ENCODE measurements at regions not wholly inside any gene's neighbourhood (a gene's known extent, or its start where the extent isn't known, plus 50 kb on each side); places are given as distances from the start of the nearest gene placed in this dataset.

DNA sequence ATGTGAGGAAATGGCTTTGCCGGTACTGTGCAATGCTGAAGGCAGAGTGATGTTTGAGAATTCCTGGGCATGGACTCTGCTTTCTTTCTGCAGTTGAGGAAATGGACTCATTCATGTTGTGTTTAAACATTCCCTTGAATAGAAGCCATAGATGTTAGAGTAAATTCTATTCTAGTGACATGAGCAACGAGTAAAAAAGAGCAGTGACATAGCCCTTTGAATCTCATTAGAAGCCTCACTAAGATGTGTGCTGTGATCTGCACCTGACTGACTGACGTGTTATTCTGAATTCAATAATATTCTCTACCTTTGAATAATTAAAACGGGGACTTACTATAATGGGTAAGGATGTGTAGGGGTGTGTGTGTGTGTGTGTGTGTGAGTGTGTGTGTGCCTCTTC lies 113.7 kb upstream of the KLF4 start:
- no peak for TF ChIP-seq POLR2A (IDR thresholded peaks at IDR 0.05; ENCODE audit: low read depth, low read length)
- DNase-seq (ENCODE audit: insufficient read length, low spot score) (no peak), FAIRE-seq (no peak)

DNA sequence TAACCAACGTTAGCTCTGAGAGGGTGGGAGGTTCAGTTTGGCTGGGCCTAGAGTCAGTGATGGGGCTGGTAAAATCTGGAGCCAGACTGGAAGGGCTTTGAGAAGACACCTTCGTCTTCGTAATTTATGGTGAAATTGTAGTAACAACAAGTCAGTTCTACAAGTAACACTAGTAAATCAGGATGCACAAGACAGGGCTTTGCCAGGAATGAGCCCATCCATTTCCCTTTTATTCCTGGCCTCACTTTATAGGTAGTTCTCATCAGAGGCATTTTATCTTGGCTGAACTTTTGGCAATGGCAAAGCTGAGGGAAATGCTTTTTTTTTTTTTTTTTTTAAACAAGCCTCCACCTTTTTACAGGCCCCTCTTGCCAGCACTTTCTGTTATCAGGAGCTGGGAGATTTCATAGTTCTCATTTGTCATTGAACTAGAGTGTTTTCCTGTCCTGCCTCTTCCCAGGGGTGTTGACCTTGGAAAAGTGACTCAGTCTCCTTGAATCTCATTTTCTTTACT lies 110.5 kb upstream of the KLF4 start:
- no peak for DNase-seq (ENCODE audit: insufficient read length, low spot score)
- TF ChIP-seq POLR2A (IDR thresholded peaks at IDR 0.05; ENCODE audit: low read depth, low read length): no peak
- no peak for FAIRE-seq

DNA sequence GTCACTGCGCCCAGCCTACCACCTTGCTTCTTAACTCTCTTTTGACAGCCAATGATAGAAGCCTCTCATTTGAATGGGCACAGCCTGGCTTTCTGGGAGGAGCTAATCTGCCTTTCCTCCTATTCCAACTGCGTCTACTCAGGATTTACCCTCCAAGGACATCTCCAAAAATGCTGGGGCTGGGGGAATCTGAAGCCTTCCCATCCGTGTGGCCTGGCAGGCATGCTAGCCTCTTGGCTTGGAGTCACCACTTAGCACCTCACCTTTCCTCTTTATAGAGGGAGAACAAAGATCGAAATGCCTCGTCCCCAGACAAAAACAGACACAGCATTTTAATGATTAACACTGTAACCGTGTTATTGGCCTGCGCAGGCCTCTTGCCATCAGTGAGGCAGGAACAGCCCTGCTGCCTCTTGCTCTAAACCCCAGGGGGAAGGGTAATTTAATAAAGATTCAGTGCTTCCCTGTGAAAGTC lies 108.2 kb upstream of the KLF4 start:
- TF ChIP-seq POLR2A (IDR thresholded peaks at IDR 0.05; ENCODE audit: low read depth, low read length): no peak
- no peak for DNase-seq (ENCODE audit: insufficient read length, low spot score)
- FAIRE-seq: no peak

DNA sequence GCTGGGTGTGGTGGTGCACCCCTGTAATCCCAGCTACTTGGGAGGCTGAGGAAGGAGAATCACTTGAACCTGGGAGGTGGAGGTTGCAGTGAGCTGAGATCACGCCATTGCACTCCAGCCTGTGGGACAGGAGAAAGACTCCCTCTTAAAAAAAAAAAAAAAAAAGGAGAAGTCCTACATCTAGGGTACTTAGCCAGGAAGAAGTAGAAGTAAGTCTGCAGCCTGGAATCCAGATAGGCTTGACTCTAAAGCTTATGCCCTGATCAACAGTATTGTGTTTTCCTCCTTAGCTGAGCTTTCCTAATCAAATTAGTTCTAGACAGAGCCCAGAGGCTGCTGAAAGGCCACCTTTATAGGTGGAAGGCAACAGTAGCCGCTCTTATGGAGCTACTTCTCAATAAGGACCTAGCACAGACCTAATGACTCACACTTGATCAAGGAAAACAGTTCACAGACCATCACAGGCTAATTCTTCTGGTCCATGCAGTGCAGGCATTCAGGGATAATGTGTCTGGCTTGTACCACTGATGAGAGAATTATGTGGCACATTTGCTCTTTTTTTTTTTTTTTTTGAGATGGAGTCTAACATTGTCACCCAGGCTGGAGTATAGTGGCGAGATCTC lies 105.5 kb upstream of the KLF4 start:
- TF ChIP-seq POLR2A (IDR thresholded peaks at IDR 0.05; ENCODE audit: low read depth, low read length): no peak
- DNase-seq (ENCODE audit: insufficient read length, low spot score) (no peak), FAIRE-seq (no peak)

DNA sequence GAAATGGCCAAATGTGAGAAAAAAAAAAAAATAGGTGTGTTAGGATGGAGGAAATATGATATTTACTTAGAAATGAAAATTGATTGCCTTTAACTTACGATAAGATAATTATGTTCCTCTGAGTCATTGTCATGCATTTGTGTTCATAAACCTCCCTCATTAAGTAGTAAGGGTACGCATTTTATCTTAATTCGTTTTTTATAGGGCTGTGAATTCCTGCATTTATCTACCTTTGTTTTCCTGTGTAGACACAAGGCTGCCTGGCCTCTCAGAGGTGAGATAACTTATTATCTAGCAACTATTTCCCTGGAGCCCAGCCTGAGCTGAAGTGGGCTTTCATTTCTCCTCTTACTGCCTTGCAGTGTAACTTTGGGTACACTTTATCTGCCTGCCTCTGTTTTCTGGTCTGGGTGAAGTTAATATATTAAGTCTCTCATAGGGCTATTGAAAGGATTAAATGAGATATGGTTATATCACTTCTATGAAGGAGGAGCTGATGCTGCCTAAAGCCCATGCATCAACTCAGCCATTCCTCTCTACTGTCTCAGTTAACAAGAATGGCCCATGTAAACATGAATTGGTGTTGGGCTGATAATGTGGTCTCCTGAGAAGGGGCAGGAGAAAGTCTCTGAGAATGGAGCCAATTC lies 103.8 kb upstream of the KLF4 start:
- FAIRE-seq: no peak
- TF ChIP-seq POLR2A (IDR thresholded peaks at IDR 0.05; ENCODE audit: low read depth, low read length): no peak

DNA sequence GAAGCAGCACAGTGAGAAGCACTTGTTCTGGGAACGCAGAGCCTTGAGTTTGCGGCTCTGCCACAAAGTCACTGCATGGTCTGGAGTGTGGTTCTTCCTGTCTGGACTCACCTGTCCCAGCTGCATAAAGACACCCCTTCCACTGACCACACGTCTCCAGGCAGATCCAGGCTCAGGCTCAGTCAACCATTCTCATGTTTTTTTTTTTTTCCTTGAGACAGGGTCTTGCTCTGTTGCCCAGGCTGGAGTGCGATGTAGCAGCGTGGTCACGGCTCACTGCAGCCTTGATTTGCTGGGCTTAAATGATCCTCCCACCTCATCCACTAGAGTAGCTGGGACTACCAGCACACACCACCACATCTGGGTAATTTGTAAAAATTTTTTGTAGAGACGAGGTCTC lies 102.9 kb upstream of the KLF4 start:
- no peak for FAIRE-seq
- no peak for TF ChIP-seq POLR2A (IDR thresholded peaks at IDR 0.05; ENCODE audit: low read depth, low read length)
- DNase-seq (ENCODE audit: insufficient read length, low spot score): no peak

More for the DNA sequence above, 103.8 kb upstream of the KLF4 start:
- DNase-seq (ENCODE audit: insufficient read length, low spot score): no peak

DNA sequence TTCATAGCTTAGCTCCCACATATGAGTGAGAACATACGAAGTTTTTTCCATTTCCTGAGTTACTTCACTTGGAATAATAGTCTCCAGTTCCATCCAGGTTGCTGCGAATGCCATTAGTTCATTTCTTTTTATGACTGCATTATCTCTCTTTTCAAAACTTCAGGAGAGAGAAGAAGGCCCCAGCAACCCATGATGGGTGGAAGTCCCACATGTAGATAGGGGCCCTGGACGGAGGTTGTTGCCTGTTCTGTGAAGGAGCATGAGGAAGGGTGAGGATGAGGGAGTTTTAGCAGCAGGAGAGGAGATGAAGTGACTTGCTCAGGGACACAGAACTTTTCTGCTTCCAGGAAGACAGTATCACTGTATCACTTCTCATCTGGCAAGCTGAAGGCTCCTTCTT lies 102.2 kb upstream of the KLF4 start:
- DNase-seq (ENCODE audit: insufficient read length, low spot score) (no peak), FAIRE-seq (no peak)
- no peak for TF ChIP-seq POLR2A (IDR thresholded peaks at IDR 0.05; ENCODE audit: low read depth, low read length)

DNA sequence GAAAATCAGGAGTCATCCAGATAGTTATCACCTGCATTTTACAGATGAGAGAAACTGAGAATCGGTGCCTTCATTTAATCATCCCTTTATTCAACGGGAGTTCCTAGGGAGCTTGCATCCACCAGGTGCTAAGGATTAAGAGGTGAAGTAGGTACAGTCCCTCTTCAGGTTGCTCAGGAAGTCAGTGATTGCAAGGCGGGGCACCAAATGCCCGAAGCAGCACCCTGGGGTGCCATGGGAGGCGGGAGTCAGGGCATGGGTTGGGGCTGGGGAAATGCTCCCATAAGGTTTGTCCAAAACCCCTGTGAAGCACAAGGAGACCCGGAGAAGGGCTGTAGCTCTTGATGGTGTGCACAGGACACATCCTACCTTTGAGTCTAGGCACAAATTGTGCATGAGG lies 98.8 kb upstream of the KLF4 start:
- TF ChIP-seq POLR2A (IDR thresholded peaks at IDR 0.05; ENCODE audit: low read depth, low read length): no peak
- DNase-seq (ENCODE audit: insufficient read length, low spot score) (no peak), FAIRE-seq (no peak)

DNA sequence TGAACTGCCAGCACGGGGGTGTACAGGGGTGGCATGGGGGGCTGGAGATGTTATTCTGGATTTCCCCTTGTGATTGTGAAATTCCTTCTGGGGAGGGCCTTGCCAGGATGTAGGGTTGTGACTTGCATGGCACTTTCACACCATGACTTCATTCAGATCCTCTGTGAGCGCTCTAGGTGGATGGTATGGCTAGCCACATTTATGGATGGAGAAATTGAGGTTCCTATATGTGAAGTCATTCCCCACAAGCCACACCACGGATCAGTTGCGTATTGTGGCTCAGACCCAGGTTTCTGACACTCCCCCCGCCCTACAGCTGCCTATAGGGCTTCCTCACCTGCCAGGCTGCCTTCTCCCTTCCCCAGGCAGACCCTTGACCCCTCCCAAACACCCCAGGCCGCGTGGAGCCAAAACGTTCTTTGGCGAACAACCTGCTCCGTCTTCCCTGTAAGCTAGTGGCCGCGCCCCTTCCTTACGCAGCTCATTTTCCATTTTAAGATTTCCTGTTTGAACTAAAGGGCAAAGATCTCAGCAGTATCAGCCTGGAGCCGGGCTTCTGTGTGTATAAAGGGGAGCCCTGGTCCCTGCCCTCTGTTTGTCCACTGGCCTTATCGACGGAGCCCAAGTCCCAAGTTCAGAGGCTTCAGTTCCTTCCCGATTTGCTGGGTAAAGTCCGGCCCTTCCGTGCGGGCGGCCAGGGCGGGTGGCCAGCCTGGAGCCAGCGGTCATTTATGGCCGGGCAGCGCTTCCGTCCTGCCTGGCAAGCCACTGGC lies 97.8 kb upstream of the KLF4 start:
- FAIRE-seq (no peak), DNase-seq (ENCODE audit: insufficient read length, low spot score) (no peak)
- no peak for TF ChIP-seq POLR2A (IDR thresholded peaks at IDR 0.05; ENCODE audit: low read depth, low read length)

DNA sequence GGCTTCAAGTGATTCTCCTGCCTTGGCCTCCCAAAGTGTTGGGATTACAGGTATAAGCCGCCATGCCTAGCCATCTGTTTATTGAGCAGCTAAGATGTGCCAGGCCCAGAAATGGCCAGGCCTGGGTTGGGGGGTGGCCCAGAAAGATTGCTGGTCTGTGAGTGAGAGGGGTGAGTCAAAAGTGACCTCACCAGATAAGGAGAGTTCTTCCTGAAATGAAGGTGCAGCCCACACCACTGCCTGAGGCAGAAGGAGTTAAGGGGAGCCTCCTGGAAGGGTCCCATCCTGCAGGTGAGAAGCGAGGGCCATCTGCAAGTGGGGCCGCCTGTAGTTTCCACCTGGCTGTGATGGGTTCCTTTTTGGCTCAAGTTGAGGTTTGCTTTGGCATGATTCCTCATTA lies 96.9 kb upstream of the KLF4 start:
- FAIRE-seq: no peak
- no peak for TF ChIP-seq POLR2A (IDR thresholded peaks at IDR 0.05; ENCODE audit: low read depth, low read length)
- DNase-seq (ENCODE audit: insufficient read length, low spot score): no peak

DNA sequence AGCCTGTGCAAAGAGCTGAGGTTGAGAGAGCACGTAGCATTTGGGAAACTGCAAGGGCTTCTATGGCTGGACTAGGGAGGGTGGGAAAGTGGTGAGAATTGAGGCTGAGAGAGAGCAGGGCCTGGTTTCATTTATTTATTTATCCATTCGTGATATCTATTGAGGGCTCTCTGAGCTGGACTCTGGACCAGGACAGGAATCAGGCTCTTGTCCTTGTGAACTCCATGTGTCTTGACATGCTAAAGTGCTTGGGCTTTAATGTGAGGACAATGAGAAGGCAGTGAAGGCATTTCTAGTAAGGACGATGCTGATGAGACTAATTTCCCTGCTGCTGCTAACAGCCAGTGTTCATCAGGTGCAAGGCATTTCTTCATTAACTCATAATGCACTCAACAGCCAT lies 95.9 kb upstream of the KLF4 start:
- no peak for TF ChIP-seq POLR2A (IDR thresholded peaks at IDR 0.05; ENCODE audit: low read depth, low read length)
- FAIRE-seq (no peak), DNase-seq (ENCODE audit: insufficient read length, low spot score) (no peak)

DNA sequence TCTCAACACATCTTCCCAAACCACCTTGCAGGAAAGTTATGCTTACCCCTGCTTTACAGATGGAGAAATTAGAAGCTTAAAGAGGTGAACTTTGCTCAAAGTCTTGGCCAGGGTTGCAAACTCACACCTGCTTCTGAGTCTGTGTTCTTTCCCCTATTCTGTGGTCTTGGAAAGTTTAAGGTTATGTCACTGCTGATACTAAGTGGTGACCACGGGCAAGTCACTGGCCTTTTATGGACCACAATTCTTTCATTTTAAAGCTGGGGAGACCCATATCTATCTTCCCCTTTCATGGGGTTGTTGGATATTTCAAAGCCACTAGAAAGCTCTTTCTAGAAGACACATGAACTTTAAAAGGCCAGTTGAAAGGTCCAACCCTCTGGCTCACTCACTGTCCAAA lies 95.4 kb upstream of the KLF4 start:
- FAIRE-seq (no peak), DNase-seq (ENCODE audit: insufficient read length, low spot score) (no peak)
- no peak for TF ChIP-seq POLR2A (IDR thresholded peaks at IDR 0.05; ENCODE audit: low read depth, low read length)

DNA sequence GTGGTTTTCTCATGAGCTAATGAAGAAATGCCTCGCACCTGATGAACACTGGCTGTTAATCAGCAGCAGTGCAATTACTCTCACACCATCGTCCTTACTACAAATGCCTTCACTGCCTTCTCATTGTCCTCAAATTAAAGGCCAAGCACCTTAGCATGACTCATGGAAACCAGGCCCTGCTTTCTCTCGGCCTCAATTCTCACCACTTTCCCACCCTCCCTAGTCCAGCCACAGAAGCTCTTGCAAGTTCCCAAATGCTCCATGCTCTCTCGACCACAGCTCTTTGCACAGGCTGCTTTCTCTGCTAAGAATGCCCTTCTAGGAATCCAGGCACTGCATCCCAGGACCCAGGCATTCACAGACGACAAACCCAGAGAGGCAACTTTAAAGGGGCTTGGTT lies 94.6 kb upstream of the KLF4 start:
- TF ChIP-seq POLR2A (IDR thresholded peaks at IDR 0.05; ENCODE audit: low read depth, low read length): no peak
- DNase-seq (ENCODE audit: insufficient read length, low spot score) (no peak), FAIRE-seq (no peak)

DNA sequence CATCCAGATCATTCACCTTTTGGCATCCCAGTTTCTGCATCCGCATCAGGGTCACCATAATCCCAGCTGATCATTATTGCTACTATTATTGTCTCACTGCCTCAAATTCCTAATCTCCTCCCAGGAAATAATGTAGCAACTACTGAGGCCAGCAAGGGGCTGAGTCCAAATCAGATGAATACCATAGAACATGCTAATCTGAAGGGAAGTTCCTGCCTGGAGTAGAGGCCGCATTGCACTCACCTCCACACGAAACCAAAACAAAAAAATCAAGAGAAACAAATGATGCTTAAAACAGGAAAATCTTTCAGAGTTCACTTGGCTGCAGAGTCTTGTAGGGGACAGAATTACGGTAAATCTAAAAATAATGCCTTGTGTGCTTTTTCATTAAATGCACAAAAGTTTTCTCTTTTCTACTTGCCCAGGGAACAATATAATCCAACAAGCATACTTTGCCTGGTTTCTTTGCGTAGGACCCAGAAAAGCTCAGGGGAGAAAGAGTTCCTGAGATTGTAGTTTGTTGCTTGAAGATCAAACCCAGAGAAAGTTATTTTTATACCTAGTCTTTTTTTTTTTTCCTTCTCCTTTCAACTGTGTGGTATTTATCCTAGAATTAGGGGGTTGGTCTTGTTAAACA lies 87.7 kb upstream of the KLF4 start:
- FAIRE-seq (no peak), DNase-seq (ENCODE audit: insufficient read length, low spot score) (no peak)
- TF ChIP-seq POLR2A (IDR thresholded peaks at IDR 0.05; ENCODE audit: low read depth, low read length): no peak

Measured in H54 (cell line).